ENCODE measurements at regions not wholly inside any gene's neighbourhood (a gene's known extent, or its start where the extent isn't known, plus 50 kb on each side); places are given as distances from the start of the nearest gene placed in this dataset.

GRCh38 chr5:61766141-61766540 is 434.1 kb downstream of the ZSWIM6 start:
- ATAC-seq = no peak
- TF ChIP-seq ZNF565 (CRISPR knock-in tag; conservative IDR thresholded peaks at IDR 0.05; ENCODE audit: low read depth) (no peak), ESRRG (CRISPR knock-in tag; IDR thresholded peaks at IDR 0.05) (no peak), ZNF8 (CRISPR knock-in tag; IDR thresholded peaks at IDR 0.05) (no peak), CSDC2 (CRISPR knock-in tag; IDR thresholded peaks at IDR 0.05) (no peak), ZFP3 (CRISPR knock-in tag; IDR thresholded peaks at IDR 0.05) (no peak), TOX (CRISPR knock-in tag; IDR thresholded peaks at IDR 0.05; ENCODE audit: borderline replicate concordance) (no peak), OSR1 (CRISPR knock-in tag; IDR thresholded peaks at IDR 0.05) (no peak), PATZ1 (CRISPR knock-in tag; IDR thresholded peaks at IDR 0.05; ENCODE audit: borderline replicate concordance) (no peak), ZNF70 (CRISPR knock-in tag; IDR thresholded peaks at IDR 0.05) (no peak), PPARA (CRISPR knock-in tag; IDR thresholded peaks at IDR 0.05; ENCODE audit: borderline replicate concordance) (no peak), ARNTL (CRISPR knock-in tag; IDR thresholded peaks at IDR 0.05; ENCODE audit: borderline replicate concordance, low read depth) (no peak), SNAI2 (CRISPR knock-in tag; IDR thresholded peaks at IDR 0.05) (no peak), BACH2 (CRISPR knock-in tag; IDR thresholded peaks at IDR 0.05; ENCODE audit: borderline replicate concordance) (no peak)

- ATAC-seq = no peak
- TF ChIP-seq TOX (CRISPR knock-in tag; IDR thresholded peaks at IDR 0.05; ENCODE audit: borderline replicate concordance) (no peak), GLIS3 (CRISPR knock-in tag; IDR thresholded peaks at IDR 0.05) (no peak), RARB (CRISPR knock-in tag; IDR thresholded peaks at IDR 0.05) (no peak), ESRRG (CRISPR knock-in tag; IDR thresholded peaks at IDR 0.05) (no peak), CSRNP3 (CRISPR knock-in tag; IDR thresholded peaks at IDR 0.05) (no peak), ZC3H10 (CRISPR knock-in tag; IDR thresholded peaks at IDR 0.05) (no peak), SNAI2 (CRISPR knock-in tag; IDR thresholded peaks at IDR 0.05) (no peak), ZFP3 (CRISPR knock-in tag; IDR thresholded peaks at IDR 0.05) (no peak), ZNF8 (CRISPR knock-in tag; IDR thresholded peaks at IDR 0.05) (no peak)
Observed at GRCh38 chr5:61767231-61768080, 435.4 kb downstream of the ZSWIM6 start.

GRCh38 chr5:61768692-61769281 is 436.7 kb downstream of the ZSWIM6 start:
- ATAC-seq = peak; percentile 94
- TF ChIP-seq PATZ1 (CRISPR knock-in tag; IDR thresholded peaks at IDR 0.05; ENCODE audit: borderline replicate concordance) (no peak), ZC3H10 (CRISPR knock-in tag; IDR thresholded peaks at IDR 0.05) (no peak), TSHZ2 (CRISPR knock-in tag; IDR thresholded peaks at IDR 0.05) (no peak), CREB5 (CRISPR knock-in tag; IDR thresholded peaks at IDR 0.05; ENCODE audit: low read depth) (no peak), PPARA (CRISPR knock-in tag; IDR thresholded peaks at IDR 0.05; ENCODE audit: borderline replicate concordance) (no peak), RARB (CRISPR knock-in tag; IDR thresholded peaks at IDR 0.05) (no peak), OSR1 (CRISPR knock-in tag; IDR thresholded peaks at IDR 0.05) (no peak)
